Fibroblast of lung (primary cell): ENCODE measurements at regions not wholly inside any gene's neighbourhood (a gene's known extent, or its start where the extent isn't known, plus 50 kb on each side); places are given as distances from the start of the nearest gene placed in this dataset.

Source experiments
- DNase-seq, 2 donors: peaks; one replicate each; pipeline versions ENCODE4 v3.0.0 to v3.0.0-alpha.2; 2010; ENCODE audit warnings: low read depth in 2 of 2
- H2AFZ ChIP-seq: 2 replicates; pipeline ENCODE4 v1.5.1; 2012; ENCODE audit warnings: low read length, control low read depth, inconsistent platforms
- H3K27ac ChIP-seq: 2 replicates; pipeline ENCODE4 v1.5.1; 2011; ENCODE audit warnings: low read length, control low read depth; ENCODE audit not compliant: insufficient read depth
- H3K27me3 ChIP-seq: 2 replicates; pipeline ENCODE4 v1.5.1; 2011; ENCODE audit warnings: mild to moderate bottlenecking, low read length; ENCODE audit not compliant: control insufficient read depth, insufficient read depth
- H3K36me3 ChIP-seq: 2 replicates; pipeline ENCODE4 v1.5.1; 2011; ENCODE audit warnings: low read length; ENCODE audit not compliant: control insufficient read depth, insufficient read depth
- H3K4me1 ChIP-seq: 2 replicates; pipeline ENCODE4 v1.5.1; 2011; ENCODE audit warnings: low read length; ENCODE audit not compliant: control insufficient read depth, insufficient read depth; ENCODE audit errors: extremely low read depth
- H3K4me2 ChIP-seq: 2 replicates; pipeline ENCODE4 v1.5.1; 2011; ENCODE audit warnings: low read length, control low read depth; ENCODE audit not compliant: insufficient read depth; ENCODE audit errors: extremely low read depth
- H3K4me3 ChIP-seq, 4 experiments: fragments of 200-600 bp in 1 of 4; sonication (generic) in 1 of 4; replicated peaks in 1 of 4; 2 replicates each; pipeline ENCODE4 v1.5.1; 2011 to 2016; ENCODE audit warnings: low read length in 4 of 4, low read depth in 3 of 4, mild to moderate bottlenecking in 3 of 4, control low read depth in 2 of 4, inconsistent platforms in 1 of 4, mixed read lengths in 1 of 4; ENCODE audit not compliant: insufficient read depth in 1 of 4; ENCODE audit errors: control extremely low read depth in 1 of 4
- H3K79me2 ChIP-seq: 2 replicates; pipeline ENCODE4 v1.5.1; 2012; ENCODE audit warnings: mild to moderate bottlenecking, low read length, inconsistent platforms; ENCODE audit not compliant: control insufficient read depth, insufficient read depth
- H3K9ac ChIP-seq: 2 replicates; pipeline ENCODE4 v1.5.1; 2011; ENCODE audit warnings: mild to moderate bottlenecking, low read length, control low read depth; ENCODE audit not compliant: insufficient read depth
- H3K9me3 ChIP-seq: 2 replicates; pipeline ENCODE4 v1.5.1; 2012; ENCODE audit warnings: low read depth, low read length; ENCODE audit not compliant: control insufficient read depth, insufficient read depth
- H4K20me1 ChIP-seq: 2 replicates; pipeline ENCODE4 v1.5.1; 2011; ENCODE audit warnings: low read length; ENCODE audit not compliant: control insufficient read depth, insufficient read depth; ENCODE audit errors: extremely low read depth
- EZH2 ChIP-seq: IDR thresholded peaks from 2 replicates; pipeline ENCODE4 v1.5.1; 2012; ENCODE audit warnings: low read length, control low read depth, mild to moderate bottlenecking; ENCODE audit errors: missing control alignments
- TF ChIP-seq, protein P1 (sequence below), 2 donors: IDR thresholded peaks in 1 of 2; conservative IDR thresholded peaks in 1 of 2; 1 replicate in 1 of 2; 2 replicates in 1 of 2; pipeline ENCODE4 v1.5.1; 2011 to 2012; ENCODE audit warnings: low read length in 2 of 2, control low read depth in 1 of 2, inconsistent platforms in 1 of 2, low read depth in 1 of 2, mild to moderate bottlenecking in 1 of 2

DNA sequence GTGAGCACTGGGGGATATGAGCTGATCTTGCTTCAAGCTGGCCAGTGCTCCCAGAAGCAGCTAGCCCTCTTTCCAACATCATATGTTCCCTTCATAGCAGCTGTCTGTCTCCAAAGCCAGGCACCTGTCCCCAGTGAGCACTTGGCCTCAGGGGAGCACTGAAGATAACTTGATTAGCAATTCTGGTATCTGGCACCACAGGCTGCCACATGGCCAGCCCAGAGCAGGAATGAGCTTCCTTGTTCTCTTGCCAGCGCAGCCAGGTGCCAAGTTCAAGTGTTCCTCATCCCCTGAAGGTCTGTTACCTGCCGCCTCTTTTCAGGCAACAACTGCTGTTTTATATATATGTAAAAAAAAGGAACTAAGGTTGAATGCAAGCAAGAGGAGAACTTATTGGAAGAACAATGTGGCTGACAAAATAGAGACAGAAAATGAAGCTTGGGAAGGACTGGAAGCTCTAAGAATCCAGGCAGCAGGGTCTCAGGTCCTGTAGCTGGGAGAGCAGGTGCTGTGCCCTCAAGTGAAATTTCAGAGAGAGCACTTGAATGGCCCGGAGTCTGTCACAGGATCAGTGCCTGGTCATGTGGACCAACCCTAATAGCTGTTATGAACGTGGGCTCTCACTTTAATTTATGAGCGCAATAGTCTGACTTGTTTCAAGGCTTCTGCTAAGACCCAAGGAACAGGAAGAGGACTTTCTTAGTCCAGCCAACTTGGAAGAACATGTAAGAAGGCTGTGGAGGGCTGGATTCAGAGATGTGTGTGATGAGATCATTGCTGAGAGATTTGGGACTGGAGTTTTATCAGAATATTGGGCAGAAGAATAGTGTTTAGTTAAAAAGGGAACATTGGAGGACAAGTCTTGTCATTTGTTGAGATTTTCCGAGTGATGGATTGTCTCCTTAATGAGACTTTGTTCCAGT is 267.2 kb downstream of the GLRX3 start:
- H3K36me3 ChIP-seq = no peaks in the 10 kb centered on the region
- H3K4me2 ChIP-seq = no peak overlapping the region
- H3K27me3 ChIP-seq = no peaks in the 10 kb centered on the region
- H3K4me3 ChIP-seq = no peak overlapping the region
- no peak overlapping the region for H3K9ac ChIP-seq
- H3K9me3 ChIP-seq = no peaks in the 10 kb centered on the region
- no peak overlapping the region for H3K27ac ChIP-seq
- H2AFZ ChIP-seq = no peak overlapping the region
- no peak for DNase-seq
- no peaks in the 10 kb centered on the region for H3K4me1 ChIP-seq
- H4K20me1 ChIP-seq = no peaks in the 10 kb centered on the region
- H3K79me2 ChIP-seq = no peaks in the 10 kb centered on the region
- TF ChIP-seq, protein P1, sequence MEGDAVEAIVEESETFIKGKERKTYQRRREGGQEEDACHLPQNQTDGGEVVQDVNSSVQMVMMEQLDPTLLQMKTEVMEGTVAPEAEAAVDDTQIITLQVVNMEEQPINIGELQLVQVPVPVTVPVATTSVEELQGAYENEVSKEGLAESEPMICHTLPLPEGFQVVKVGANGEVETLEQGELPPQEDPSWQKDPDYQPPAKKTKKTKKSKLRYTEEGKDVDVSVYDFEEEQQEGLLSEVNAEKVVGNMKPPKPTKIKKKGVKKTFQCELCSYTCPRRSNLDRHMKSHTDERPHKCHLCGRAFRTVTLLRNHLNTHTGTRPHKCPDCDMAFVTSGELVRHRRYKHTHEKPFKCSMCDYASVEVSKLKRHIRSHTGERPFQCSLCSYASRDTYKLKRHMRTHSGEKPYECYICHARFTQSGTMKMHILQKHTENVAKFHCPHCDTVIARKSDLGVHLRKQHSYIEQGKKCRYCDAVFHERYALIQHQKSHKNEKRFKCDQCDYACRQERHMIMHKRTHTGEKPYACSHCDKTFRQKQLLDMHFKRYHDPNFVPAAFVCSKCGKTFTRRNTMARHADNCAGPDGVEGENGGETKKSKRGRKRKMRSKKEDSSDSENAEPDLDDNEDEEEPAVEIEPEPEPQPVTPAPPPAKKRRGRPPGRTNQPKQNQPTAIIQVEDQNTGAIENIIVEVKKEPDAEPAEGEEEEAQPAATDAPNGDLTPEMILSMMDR (conservative IDR thresholded peaks at IDR 0.05 in 1 of 2, IDR thresholded peaks at IDR 0.05 in 1 of 2; ENCODE audit: low read depth in 1 of 2, low read length in 2 of 2) = no peak

DNA sequence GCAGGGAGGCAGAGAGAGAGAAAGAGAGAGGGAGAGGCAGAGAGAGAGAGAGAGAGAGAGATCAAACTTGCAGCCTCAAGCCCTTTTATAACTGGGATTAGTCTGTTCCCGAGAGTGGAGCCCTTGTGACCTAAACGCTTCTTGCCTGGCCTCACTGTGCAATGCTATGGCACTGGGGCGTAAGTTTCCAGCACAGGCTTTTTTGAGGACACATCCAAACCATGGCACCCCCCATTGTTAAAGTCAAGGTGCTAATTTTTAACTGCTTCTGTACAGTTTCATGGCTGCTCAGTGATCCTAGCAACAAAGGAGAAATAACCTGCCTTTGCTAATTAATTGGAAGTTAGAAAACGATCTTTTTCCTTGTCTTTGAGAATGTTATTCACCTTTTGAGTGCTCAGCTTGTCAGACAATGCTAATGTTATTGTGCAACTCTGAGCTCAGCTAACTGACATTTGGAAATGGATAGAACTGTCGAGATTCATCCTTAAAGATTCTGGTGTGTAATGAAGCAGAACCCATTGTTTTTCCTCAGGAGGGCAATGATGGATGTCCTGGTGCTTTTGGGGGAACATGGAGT is 268.4 kb downstream of the GLRX3 start:
- H3K4me1 ChIP-seq = no peaks in the 10 kb centered on the region
- DNase-seq = no peak
- no peaks in the 10 kb centered on the region for H3K27me3 ChIP-seq
- H3K4me2 ChIP-seq = no peak overlapping the region
- no peak overlapping the region for H3K27ac ChIP-seq
- no peak for TF ChIP-seq EZH2
- TF ChIP-seq, protein P1 (conservative IDR thresholded peaks at IDR 0.05 in 1 of 2, IDR thresholded peaks at IDR 0.05 in 1 of 2; ENCODE audit: low read depth in 1 of 2, low read length in 2 of 2) = no peak
- no peaks in the 10 kb centered on the region for H3K9me3 ChIP-seq
- H4K20me1 ChIP-seq = no peaks in the 10 kb centered on the region
- no peaks in the 10 kb centered on the region for H3K36me3 ChIP-seq
- H3K79me2 ChIP-seq = no peaks in the 10 kb centered on the region
- no peak overlapping the region for H2AFZ ChIP-seq
- H3K9ac ChIP-seq = no peak overlapping the region
- H3K4me3 ChIP-seq = no peak overlapping the region

DNA sequence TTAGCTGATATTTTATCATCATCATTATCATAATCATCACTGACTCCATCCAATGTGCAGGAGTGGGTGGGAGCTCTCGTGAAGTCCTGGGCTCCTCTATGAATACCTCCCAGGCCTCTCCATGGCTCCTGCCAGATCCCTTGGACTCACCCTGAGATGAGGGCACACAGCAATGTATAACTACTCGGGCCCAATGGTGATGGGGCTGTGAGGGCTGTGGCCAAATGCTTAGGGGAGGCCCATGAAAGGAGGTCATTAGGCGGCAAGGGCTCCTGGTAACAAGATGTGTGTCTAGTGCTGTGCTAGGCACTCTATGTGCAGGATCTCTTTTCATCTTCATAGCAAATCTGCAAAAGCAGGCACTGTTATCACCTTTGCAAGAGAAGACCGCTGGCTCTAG is 270.9 kb downstream of the GLRX3 start:
- no peak for TF ChIP-seq EZH2
- TF ChIP-seq, protein P1 (conservative IDR thresholded peaks at IDR 0.05 in 1 of 2, IDR thresholded peaks at IDR 0.05 in 1 of 2; ENCODE audit: low read depth in 1 of 2, low read length in 2 of 2) = no peak
- H3K9ac ChIP-seq = no peak overlapping the region
- no peaks in the 10 kb centered on the region for H3K79me2 ChIP-seq
- H4K20me1 ChIP-seq = no peaks in the 10 kb centered on the region
- no peaks in the 10 kb centered on the region for H3K9me3 ChIP-seq
- DNase-seq = no peak
- H3K36me3 ChIP-seq = no peaks in the 10 kb centered on the region
- no peak overlapping the region for H2AFZ ChIP-seq
- H3K4me3 ChIP-seq = no peak overlapping the region
- H3K27ac ChIP-seq = no peak overlapping the region
- no peak overlapping the region for H3K4me2 ChIP-seq
- no peaks in the 10 kb centered on the region for H3K4me1 ChIP-seq
- no peaks in the 10 kb centered on the region for H3K27me3 ChIP-seq
